GM21723 (cell line): ENCODE measurements at regions not wholly inside any gene's neighbourhood (a gene's known extent, or its start where the extent isn't known, plus 50 kb on each side); places are given as distances from the start of the nearest gene placed in this dataset.
"Not testable (repeated sequence)": the region's sequence is repeated elsewhere in the genome, so short reads cannot be mapped to it uniquely, and the experiment has no call there.

Experiments
- ATAC-seq: cut with Tn5 transposase; IDR thresholded peaks from one replicate; pipeline ENCODE4 v1.9.1; 2021; ENCODE audit warnings: mild to moderate bottlenecking, moderate library complexity; ENCODE audit not compliant: unreplicated experiment

DNA sequence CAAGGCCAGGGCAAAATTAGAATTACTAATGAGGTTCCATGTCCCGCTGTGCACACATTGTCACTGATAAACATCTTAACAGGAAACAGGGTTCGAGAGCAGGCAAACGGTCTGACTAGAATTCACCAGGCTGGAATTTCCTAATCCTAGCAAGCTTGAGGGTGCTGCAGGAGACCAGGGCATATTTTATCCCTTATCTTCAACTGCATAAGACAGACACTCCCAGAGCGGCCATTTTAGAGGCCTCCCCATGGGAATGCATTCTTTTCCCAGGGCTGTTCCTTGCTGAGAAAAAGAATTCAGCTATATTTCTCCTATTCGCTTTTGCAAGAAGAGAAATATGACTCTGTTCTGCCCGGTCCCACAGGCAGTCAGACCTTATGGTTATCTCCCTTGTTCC is 282.5 kb upstream of the TACR3 start:
- ATAC-seq, result not testable (repeated sequence)

DNA sequence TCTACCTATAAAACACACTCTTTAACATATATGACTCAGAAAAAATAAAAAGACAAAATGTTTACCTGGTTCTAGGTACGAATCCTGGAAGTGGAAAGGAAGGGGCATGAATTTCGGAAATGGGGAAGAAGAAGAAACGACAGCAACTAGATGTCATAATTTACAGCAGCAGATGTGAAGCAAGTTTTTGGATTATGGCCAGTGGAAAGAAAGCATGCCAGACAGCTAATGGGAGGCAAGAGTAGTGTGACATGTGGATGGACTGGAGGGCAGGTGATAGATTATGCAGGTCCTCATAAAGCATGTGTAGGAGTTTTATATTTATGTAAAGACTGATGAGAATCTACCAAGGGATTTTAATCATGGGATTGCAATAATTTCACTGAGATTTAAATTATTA is 279.0 kb upstream of the TACR3 start:
- no peak for ATAC-seq

DNA sequence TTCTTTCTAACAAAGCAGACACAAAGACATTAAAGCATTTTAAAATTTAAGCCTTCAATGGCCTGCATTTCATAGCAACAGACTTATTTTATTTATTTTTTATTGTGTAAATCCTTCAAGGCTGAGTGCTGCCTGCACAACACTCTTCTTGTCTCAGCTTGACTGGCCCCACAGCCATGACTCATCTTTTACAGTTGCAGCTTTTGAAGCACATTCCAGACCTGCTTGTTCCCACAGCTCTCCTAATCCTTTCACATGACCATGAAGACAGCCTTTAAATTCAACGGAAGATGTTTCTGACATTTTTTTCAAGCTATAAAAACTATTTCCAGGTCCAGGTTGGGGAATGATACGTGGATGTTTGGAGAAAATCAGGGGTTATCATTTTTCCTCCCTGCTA is 276.9 kb upstream of the TACR3 start:
- ATAC-seq, result no peak

DNA sequence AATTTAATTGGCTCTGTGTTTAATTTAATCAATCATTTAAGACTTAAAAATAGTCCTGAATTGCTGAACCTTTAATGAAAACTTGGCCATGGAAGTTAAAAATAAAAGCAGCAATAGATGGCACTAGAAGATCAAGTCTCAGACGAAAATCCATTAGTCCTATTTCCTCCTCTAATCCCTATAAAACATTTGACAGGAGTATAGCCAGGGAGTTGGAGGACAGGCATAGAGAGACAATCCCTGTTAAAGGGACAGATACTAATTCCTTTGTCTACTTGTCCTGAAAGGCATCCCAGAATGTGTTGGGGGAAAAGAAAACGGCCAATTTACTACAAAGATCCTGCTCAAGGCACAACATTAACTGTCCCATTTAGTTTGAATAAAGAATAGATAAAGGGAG is 276.3 kb upstream of the TACR3 start:
- no peak for ATAC-seq

DNA sequence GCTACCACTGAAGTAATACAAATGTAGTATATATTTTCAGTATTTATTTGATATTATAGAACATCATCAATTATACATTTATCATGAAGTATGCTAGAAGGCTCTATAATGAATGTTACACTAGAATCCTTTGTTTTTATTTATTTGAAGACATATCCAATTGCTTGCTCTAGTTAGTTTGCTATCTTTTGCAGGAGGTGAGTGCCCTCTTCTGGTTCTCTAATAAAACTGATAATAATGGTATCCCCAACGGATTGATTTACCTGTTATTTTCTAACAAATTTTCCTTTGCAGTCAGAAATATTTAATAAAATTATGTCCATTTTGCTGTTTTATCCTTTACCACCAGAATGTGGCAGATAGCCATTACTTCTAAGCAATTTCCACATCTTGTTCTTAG is 274.3 kb upstream of the TACR3 start:
- ATAC-seq, result no peak

DNA sequence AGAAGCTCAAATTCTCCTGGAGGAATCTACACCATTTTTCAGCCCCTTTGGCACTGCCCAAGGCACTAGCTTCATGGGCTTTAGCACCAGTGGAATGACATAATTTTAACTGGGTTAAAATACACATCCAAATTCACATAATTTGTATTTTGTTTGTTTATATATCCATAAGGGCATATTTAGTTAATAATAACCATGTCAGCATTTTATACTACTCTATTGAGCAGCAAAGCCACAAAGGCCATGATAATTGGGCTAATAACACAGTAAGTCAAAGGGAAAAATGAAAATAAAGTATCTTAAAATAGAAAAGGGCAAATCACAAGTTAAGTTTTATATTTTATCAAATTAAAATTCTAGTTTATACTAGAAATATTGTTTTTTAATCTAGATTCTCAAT is 262.7 kb upstream of the TACR3 start:
- no peak for ATAC-seq

DNA sequence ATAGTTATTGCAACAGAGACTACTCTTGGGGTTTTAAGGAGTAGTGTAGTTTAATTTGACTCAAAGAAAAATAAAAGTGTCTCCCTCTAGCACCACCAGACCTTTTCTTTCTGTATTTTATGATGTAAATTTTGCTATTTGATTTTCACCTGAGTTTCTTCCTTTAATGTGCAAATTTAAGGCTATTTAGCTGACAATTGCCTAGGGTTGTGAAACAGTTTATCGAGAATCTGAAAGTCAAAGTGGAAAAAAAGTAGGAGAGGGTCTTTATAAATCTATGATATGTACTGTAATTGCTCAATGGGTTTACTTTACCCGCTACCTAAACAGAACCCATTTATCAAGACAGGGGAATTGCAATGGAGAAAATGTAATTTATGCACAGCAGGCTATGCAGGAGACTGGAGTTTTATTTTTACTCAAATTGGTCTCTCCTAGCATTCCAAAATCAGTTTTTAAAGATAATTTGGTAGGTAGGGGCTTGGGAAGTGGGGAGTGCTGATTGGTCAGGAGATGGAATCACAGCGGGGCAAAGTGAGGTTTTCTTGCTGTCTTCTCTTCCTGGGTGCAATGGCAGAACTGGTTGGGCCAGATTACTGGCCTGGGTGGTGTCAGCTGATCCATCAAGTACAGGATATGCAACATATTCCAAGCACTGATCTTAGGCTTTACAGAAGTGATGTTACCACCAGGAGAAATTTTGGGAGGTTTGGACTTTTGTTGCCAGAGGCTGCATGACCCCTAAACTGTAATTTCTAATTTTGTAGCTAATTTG is 228.6 kb upstream of the TACR3 start:
- no peak for ATAC-seq

DNA sequence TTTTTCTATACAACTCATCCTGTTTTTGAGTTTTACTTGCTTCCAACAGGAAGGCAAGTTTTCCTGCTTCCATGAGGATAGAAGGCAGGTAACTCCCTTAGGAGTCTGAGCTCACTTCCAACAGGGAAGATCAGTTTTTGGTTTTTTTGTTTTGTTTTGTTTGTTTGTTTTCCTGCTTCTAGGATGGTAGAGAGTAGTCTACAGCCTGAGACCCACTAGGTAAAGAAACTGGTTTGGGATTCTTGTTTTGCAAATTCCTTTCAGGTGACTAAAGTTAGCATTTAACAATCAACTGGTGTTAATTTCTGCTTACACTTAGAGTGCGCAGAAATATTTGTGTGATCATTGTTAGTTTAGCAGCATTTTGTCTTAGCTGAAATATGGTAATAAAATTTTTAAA is 227.8 kb upstream of the TACR3 start:
- no peak for ATAC-seq

DNA sequence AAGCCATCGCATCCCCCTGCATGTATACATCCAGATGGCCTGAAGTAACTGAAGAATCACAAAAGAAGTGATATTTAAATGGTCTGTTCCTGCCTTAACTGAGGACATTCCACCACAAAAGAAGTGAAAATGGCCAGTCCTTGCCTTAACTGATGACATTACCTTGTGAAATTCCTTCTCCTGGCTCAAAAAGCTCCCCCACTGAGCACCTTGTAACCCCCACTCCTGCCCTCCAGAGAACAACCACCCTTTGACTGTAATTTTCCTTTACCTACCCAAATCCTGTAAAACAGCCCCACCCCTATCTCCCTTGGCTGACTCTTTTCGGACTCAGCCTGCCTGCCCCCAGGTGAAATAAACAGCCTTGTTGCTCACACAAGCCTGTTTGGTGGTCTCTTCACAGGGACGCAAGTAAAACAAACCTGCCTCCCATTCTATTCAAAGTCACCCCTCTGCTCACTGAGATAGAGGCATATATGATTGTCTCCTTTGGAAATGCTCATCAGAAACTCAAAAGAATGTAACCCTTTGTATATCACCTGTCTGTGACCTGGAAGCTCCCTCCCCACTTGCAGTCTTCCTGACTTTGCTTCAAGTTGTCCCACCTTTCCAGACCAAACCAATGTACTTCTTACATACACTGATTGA is 227.0 kb upstream of the TACR3 start:
- ATAC-seq, result not testable (repeated sequence)

DNA sequence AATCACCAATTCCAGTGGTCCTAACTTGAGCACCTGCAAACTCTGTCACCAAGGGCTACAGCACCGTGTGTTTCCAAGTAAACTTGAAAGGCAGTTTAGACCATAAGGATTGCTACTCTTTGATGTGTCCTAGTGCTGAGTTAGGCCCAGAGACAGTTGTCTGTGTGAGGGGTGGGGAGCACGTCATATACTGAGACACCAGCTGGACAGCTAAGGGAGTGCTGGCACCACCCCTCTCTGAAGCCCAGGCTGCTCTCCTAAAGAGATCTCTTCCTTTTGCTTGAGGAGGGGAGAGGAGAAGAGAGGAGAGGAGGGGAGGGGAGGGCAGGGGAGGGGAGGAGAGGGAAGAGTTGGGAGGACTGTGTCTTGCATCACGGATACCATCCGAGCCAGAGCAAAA is 218.7 kb upstream of the TACR3 start:
- ATAC-seq, result no peak

DNA sequence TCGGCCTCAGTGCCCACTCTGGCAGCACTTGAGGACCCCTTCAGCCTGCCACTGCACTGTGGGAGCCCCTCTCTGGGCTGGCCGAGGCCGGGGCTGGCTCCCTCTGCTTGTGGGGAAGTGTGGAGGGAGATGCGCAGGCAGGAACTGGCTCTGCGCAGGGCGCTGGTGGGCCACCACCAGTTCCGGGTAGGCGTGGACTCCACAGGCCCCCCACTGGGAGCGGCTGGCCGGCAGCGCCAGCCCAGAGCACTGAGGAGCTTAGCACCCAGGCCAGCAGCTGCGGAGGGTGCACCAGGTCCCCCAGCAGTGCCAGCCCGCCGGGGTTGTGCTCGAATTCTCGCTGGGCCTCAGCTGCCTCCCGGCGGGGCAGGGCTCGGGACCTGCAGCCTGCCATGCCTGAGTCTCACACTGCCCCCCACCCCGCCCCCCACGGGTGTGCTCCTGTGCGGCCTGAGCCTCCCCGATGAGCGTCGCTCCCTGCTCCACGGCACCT is 216.9 kb upstream of the TACR3 start:
- no peak for ATAC-seq

DNA sequence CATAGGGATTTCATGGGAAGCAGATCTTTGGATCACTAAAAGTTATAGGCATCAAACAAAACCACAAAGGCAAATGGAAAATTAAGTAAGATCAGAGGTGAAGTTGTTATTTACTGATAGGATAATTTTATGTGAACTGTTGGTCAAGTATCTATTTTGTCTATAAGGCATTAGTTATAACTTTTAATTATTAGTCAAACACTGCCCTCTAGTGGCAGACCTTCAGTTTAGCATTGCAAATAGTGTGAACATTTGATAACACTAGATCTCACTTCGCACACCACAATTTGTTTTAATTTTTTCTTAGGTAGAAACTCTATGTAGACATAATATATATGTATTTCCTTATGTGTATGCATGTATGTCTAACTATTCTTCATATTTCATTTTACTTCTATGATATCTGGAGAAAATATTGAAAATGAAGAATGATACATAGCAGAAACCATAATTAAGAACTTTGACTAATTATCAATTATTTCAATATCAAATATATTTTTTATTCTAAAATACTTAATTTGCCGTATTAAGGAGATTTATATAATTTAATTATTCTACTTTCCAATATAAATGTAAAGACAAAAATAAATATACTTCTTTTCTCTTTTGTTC is 214.5 kb upstream of the TACR3 start:
- peak; percentile 91 for ATAC-seq

DNA sequence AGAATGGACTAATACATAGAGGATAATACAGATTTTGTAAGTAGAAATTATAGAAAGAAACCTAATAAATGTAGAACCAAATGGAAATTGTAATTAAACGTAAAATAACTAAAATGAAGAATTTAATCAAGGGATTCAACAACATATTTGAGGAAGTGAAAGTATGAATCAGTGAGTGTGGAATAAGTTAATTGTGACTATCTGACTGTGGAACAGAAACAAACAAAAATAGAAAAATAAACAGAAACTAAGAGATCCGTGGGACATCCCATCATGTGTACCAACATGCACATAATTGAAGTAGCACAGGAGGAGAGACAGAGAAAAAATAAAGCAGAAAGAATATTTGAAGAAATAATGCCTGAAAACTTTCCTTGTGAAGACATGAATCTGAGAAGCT is 208.6 kb upstream of the TACR3 start:
- no peak for ATAC-seq

DNA sequence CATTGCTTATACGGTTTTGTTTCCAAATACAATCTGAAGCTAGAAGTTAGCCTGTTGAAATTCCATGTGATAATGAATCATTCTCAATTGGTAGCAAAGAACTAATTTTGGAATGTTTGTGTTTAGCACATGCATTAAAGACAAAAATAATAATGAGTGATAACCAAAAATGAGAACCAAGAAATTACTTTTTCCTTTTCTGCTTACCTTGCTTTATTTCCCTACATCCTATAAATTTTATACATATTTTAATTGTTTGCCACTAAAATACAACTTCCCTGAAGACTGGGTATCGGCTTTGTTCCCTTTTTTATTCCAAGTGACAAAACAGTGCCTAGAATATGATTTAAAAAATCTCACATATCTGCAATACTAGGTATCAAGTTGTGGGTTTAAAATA is 203.8 kb upstream of the TACR3 start:
- no peak for ATAC-seq

DNA sequence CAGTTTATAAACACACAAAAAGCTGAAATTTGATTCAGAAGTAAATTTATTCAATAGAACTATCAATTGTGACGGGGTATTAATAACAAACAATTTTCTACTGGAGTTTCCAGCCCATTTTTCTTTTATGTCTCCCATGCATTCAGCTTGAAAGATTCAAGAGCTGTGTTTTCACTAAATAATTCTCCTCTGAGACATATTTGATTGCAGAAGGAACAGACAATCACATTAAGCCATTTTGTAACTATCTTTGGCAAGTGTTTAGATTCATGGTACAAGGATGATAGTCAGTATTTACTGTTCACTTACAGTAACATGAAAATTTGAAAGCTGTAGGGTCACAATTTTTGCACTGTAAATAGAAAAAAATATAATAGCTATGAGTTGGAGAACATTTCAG is 198.4 kb upstream of the TACR3 start:
- no peak for ATAC-seq

DNA sequence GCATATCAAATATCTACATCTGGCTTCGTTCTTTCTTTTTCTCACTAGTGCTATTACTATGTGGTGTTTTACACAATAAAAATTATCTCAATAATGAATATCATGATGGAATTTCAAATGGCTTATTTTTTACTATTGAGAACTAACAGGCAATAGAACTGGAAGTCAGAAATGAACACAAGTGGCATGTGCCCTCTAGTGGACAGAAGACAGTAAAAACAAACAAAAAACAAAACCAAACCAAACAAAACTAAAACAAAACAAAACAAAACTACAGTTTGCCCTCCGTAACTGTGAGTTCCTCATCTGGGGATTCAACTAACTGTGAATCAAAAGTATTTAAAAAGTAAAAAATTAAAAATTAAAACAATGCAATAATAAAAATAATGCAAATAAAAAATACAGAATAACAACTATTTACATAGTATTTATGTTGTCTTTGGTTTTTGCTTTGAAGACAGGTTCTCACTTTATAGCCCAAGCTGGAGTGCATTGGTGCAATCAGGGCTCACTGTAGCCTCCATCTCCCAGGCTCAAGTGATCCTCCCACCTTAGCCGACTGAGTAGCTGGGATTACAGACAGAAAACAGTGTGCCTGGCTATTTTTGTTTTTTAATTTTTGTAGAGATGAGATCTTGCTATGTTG is 195.6 kb upstream of the TACR3 start:
- ATAC-seq, result peak; percentile 95

DNA sequence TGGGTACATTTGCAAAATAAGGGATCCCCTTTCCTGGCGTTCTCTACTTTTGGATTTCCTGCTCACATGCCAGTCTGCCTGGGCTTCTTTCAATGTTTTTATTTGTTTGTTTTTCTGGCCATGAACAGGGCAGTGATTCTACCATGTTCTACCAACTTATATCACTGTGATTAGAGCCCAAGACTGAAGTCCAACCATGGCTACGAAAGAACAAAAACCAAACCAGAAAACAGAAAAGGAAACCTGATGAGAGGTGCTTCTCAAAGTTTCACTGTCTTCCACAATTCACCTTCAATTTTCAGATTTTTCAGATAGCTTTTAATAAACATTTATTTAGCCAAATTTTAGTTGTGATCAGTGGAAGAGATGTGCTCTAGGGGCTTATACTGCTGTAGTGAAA is 187.6 kb upstream of the TACR3 start:
- no peak for ATAC-seq

DNA sequence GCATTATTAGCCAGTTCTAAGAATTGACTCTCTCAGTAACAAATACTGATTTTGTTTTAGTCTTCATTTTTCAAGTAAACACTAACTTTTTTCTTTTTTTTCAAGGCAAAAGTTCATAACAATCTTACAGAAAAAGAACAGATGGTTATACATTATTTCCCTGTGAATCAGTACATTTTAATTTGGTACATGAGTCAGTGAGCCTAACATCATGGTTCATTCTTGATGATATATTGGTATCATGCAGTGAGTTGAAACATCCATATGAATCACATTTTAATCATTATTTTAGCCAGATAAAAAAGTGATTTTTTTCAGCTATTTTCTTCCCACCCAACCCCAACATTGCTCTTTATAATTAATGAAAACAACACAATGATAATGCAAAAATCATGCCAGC is 184.3 kb upstream of the TACR3 start:
- ATAC-seq, result no peak

DNA sequence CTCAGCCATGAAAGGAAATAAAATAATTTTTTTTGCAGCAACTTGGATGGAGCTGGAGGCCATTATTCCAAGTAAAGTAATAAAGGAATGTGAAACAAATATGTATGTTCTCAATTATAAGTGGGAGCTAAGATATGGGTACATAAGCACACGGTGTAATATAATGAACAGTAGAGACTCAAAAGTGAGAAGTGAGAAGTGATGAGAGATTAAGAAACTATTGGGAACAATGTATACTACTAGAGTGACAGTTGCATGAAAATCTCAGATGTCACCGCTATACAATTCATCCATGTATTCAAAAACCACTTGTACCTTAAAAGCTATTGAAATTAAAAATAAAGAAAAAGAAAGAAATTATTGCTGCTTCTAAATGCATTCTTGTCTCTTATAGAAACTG is 182.9 kb upstream of the TACR3 start:
- no peak for ATAC-seq

DNA sequence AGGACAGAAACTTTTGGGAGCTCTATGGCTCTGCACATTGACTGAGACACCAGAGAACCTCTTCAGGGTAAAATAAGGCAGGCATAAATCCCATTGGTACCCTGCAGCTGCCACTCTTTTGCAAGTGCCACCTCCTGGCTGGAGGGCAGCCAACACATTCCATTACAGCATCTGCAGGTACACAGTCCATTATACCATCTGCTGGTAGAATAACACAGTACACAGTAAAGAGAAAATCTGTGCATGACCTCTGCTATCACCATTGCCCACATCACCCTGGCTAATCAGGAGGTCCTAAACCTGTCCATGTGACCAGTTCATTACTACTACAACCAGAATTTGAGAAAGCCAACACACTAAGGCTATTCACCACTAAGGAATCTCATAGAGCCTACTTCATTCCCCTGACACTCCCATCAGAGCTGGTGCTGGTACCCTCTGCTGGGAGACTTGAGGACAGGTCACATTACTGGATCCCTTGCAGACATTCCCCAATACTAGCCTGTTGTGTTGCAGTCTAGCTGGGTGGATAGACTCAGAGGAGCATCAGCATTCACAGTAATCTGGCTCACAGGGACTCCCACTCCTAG is 176.2 kb upstream of the TACR3 start:
- no peak for ATAC-seq

DNA sequence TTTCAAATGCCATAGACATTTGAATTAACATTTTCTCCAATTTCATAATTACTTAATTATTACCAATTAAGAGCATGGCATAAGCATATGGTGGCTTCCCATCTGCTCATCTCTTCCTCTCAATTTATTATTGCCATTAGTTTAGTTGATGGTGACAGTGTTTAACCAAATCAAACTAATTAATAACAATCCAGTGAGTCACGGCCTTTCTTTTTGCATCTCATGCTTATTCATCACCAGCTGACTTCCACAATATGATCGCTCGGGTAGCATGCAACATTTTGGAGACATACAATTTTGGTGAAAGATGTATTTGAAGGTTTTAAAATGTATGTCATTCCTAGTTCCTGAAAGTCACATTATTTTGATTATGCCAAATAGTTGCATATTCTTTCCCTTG is 172.8 kb upstream of the TACR3 start:
- ATAC-seq, result no peak
